WTC11 (cell line): ENCODE measurements at regions not wholly inside any gene's neighbourhood (a gene's known extent, or its start where the extent isn't known, plus 50 kb on each side); places are given as distances from the start of the nearest gene placed in this dataset.

Source experiments
- ATF1 ChIP-seq: sonication (generic); formaldehyde crosslinking; IDR thresholded peaks from 2 replicates; pipeline ENCODE4 v1.8.1; 2023; ENCODE audit warnings: mild to moderate bottlenecking, moderate library complexity, missing genetic modification reagents
- KAT7 ChIP-seq: sonication (generic); formaldehyde crosslinking; IDR thresholded peaks from 2 replicates; pipeline ENCODE4 v1.8.1; 2023; ENCODE audit warnings: missing genetic modification reagents, mild to moderate bottlenecking, borderline replicate concordance
- NR1H2 ChIP-seq: sonication (generic); formaldehyde crosslinking; IDR thresholded peaks from 2 replicates; pipeline ENCODE4 v1.9.0; 2021; ENCODE audit warnings: mild to moderate bottlenecking, moderate library complexity, missing genetic modification reagents
- TF ChIP-seq, protein P1 (sequence below): sonication (generic); formaldehyde crosslinking; IDR thresholded peaks from 2 replicates; pipeline ENCODE4 v1.8.1; 2023; ENCODE audit warnings: mild to moderate bottlenecking, missing genetic modification reagents, moderate library complexity
- TF ChIP-seq, protein P2 (sequence below): fragments of 200-600 bp; IDR thresholded peaks from 2 replicates; pipeline ENCODE4 v1.8.0; 2022; ENCODE audit warnings: antibody characterized with exemption

DNA sequence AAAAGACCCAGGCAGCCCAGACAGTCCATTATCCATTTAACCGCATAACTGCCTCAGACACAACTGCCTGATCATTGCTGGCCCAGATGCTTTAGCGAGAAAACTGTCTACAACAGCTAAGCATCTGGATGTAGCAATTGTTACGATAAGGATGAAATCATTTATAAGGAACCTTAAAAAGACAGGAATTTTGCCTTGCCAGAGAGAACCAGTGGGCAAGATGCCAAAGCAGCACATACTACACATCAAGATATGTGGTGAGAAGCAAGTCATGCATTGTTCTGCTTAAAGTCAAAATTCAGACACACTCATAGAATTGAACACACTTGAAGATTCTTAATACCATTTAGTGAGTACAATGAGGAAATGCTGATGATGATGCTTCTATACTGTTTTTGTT lies 1525.3 kb downstream of the CDH8 start:
- TF ChIP-seq, protein P1, sequence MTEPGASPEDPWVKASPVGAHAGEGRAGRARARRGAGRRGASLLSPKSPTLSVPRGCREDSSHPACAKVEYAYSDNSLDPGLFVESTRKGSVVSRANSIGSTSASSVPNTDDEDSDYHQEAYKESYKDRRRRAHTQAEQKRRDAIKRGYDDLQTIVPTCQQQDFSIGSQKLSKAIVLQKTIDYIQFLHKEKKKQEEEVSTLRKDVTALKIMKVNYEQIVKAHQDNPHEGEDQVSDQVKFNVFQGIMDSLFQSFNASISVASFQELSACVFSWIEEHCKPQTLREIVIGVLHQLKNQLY (CRISPR knock-in tag) = no peak
- no peak for TF ChIP-seq ATF1
- TF ChIP-seq, protein P2, sequence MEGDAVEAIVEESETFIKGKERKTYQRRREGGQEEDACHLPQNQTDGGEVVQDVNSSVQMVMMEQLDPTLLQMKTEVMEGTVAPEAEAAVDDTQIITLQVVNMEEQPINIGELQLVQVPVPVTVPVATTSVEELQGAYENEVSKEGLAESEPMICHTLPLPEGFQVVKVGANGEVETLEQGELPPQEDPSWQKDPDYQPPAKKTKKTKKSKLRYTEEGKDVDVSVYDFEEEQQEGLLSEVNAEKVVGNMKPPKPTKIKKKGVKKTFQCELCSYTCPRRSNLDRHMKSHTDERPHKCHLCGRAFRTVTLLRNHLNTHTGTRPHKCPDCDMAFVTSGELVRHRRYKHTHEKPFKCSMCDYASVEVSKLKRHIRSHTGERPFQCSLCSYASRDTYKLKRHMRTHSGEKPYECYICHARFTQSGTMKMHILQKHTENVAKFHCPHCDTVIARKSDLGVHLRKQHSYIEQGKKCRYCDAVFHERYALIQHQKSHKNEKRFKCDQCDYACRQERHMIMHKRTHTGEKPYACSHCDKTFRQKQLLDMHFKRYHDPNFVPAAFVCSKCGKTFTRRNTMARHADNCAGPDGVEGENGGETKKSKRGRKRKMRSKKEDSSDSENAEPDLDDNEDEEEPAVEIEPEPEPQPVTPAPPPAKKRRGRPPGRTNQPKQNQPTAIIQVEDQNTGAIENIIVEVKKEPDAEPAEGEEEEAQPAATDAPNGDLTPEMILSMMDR = no peak
- TF ChIP-seq NR1H2 (CRISPR knock-in tag) = no peak
- TF ChIP-seq KAT7 (CRISPR knock-in tag) = no peak
